ENCODE measurements at regions not wholly inside any gene's neighbourhood (a gene's known extent, or its start where the extent isn't known, plus 50 kb on each side); places are given as distances from the start of the nearest gene placed in this dataset.

- TF ChIP-seq CTCF (optimal IDR thresholded peaks at IDR 0.05 in 1 of 3, IDR thresholded peaks at IDR 0.05 in 1 of 3, conservative IDR thresholded peaks at IDR 0.05 in 1 of 3; ENCODE audit: extremely low read depth in 1 of 3, insufficient read depth in 2 of 3, low read length in 3 of 3) (no peak), EZH2 (IDR thresholded peaks at IDR 0.05; ENCODE audit: low read length) (no peak)
Measured at GRCh38 chr11:96461871-96462270, 72.1 kb downstream of the JRKL start.
